Hematopoietic multipotent progenitor cell treated with erythropoietin and hydrocortisone succinate and interleukin-3 and kit ligand, for 8 days (in vitro differentiated cells): ENCODE measurements at regions not wholly inside any gene's neighbourhood (a gene's known extent, or its start where the extent isn't known, plus 50 kb on each side); places are given as distances from the start of the nearest gene placed in this dataset.

Source experiments
- DNase-seq: peaks from one replicate; pipeline ENCODE4 v3.0.0-alpha.2; 2015

DNA sequence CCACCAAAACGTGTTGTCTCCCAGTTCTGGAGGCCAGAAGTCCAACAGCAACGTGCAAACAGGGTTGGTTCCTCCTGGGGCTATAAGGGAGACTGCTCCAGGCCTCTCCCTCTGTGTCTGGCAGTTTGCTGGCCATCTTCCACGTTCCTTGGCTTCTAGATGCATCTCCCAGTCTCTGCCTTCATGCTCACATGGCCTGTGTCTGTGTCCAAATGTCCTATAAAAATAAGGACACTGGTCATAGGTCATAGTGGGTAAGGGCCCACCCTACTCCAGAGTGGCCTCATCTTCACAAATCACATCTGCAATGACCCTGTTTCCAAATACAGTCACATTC is 69.4 kb upstream of the TAF1B start:
- DNase-seq, result no peak

- DNase-seq, result no peak
Observed at GRCh38 chr2:9774266-9774665, 69.0 kb upstream of the TAF1B start.

DNA sequence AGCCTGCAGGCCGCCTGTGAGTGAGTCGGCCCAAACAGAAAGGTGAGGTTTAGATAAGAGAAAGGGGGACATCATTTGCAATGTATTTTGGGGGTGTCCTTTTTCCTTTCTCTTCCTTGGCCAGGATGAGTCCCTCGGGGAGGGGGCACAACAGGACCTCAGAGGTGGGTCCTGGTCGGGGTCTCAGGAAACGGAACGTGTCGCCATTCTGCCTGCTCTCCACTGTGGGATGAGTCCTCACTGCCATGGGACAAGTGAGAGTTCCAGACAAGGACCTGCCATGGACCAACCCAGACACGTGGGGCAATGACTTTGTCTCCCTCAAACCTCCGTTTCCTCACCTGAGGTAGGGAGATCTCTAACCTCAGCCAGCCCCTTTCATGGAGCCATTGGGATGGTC is 67.9 kb upstream of the TAF1B start:
- no peak for DNase-seq

DNA sequence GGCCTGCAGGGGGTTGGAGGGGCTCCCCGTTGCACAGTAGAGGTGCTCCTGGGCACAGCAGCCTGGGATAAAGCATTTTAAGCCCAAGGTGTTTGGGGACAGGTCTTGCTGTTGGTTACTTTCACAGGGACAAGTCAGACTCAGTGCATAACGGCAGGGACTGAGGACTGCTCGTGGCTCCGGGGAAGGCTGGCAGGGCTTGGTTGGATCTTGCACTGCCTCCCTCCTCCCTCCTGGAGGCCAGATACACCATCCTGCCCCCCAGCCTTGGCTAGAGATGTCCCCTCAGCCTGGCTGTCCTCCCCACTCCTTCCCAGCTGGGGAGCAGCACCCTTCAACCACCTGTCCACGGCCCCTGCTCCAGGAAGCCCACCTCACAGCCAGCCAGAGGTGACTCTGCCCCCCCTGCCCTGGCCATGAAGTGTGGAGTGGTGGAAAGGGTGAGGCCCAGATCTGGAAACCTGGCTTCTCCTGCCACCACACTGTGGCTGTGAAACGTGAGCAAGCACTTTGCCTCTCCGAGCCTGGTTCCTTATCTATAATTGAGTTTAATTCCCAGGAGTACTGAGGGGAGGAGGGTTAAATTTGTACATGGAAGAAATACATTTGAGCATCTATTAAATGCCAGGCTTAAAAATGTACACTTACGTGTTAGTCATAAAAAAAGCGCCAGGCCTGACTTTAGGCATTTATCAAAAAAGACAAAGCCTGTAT is 67.1 kb upstream of the TAF1B start:
- no peak for DNase-seq

- DNase-seq, result no peak
Observed at GRCh38 chr2:9777081-9777480, 66.2 kb upstream of the TAF1B start.

- DNase-seq, result peak; percentile 32
Observed at GRCh38 chr2:9778012-9778411, 65.3 kb upstream of the TAF1B start.

- no peak for DNase-seq
Observed at GRCh38 chr2:9778471-9779316, 64.6 kb upstream of the TAF1B start.

- no peak for DNase-seq
Observed at GRCh38 chr2:9779596-9780264, 63.5 kb upstream of the TAF1B start.

DNA sequence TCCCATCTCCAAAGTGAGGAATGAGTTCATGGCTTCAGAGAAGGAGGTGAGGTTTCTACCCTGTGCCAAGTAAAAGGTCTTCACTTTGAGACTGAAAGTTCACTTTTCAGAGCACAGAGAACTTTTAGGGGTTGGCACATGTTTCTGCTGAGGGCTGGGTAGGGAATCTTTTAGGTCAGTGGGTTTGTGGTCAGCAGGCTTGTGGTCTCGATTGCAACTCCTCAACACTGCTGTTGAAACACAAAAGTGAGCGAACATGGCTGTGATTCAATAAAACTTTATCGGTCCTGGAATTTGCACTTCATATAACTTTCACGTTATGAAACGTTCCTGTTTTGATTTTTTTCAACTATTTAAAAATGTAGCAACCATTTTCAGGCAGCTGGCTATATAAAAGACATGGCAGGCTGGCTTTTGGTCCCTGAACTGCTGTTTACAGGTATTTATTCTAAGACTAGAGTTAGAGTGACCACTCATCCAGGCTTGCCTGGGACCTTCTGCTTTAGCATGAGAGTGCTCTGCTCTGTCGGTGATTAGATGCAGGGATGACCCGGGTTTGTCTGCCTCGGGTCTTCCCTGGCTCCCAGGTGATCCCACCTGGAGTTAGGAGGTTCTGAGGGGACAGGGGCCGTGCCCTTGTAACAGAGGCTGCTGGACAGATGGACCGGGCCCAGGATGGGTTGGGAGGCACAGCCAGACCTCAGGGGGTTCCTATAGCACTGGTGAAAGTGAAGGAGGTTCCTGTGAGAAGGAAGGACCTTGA is 62.7 kb upstream of the TAF1B start:
- DNase-seq, result no peak

- DNase-seq, result no peak
Observed at GRCh38 chr2:9781252-9781651, 62.0 kb upstream of the TAF1B start.

DNA sequence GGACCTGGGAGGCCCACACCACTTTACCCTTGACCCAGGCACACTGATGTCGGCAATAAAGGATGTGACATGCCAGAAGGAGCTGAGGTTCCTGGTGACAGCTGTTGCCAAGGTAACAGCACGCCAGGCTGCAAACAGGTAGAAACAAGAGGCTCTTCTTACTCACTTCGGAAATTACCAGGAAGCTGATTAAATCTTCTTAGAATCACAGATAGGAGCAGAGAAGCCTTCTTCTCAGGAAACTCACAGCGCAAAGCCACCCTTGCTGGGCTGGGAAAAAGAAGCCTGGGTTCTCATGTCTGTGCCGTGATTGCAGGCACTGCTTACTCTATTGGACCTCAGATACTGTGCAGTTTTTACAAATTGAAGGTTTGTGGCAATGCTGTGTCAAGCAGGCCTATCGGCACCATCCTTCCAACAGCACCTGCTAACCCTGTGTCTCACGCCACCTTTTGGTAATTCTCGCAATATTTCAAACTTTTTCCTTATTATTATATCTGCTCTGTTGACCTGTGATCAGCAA is 61.0 kb upstream of the TAF1B start:
- DNase-seq, result no peak

DNA sequence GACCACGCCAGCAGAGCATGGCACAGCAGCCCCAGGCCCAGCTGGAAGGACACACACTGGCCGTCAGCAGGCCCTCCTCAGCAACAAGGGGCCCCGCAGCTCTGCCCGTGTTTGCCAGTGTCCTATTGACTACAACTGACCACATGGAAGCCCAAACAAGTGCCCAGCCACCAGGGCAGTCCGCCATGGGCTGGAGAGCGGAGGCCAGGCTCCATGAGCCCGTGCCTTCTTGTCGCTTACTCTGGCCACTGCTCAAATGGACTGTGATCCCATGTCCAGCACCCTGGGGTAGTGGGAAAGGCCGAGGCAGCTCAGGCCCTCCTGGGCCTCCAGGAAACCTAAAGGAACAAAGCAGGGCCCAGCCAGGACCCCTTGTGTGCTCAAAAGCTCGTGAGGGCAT is 53.9 kb upstream of the TAF1B start:
- DNase-seq, result no peak

GRCh38 chr2:9790702-9791225 is 52.5 kb upstream of the TAF1B start:
- DNase-seq, result no peak

- no peak for DNase-seq
Observed at GRCh38 chr2:9791711-9792110, 51.6 kb upstream of the TAF1B start.

GRCh38 chr2:9793156-9793917 is 49.9 kb upstream of the TAF1B start:
- no peak for DNase-seq
